Activated CD4-positive, alpha-beta T cell treated with anti-CD3 and anti-CD28 coated beads for 36 hours (primary cell): ENCODE measurements at regions not wholly inside any gene's neighbourhood (a gene's known extent, or its start where the extent isn't known, plus 50 kb on each side); places are given as distances from the start of the nearest gene placed in this dataset.

ENCODE experiments used
- ATAC-seq: fragments of 200-7000 bp; cut with Tn5 transposase; one replicate; pipeline ENCODE4 v1.10.0; 2021; ENCODE audit warnings: mild to moderate bottlenecking, moderate library complexity
- CTCF ChIA-PET: fragments of 350-600 bp; sonication (Branson Sonifier 250); formaldehyde crosslinking; loops from one replicate; lab custom pipeline; 2021; ENCODE audit warnings: antibody characterized with exemption; lab: Charles Lee
- POLR2A ChIA-PET: fragments of 350-600 bp; sonication (Branson Sonifier 250); formaldehyde crosslinking; loops from one replicate; lab custom pipeline; 2021; ENCODE audit warnings: antibody characterized with exemption, inconsistent platforms; lab: Charles Lee
- DNase-seq: peaks from one replicate; pipeline ENCODE4 v3.0.0-alpha.2; 2020
- H3K27ac Mint-ChIP-seq: one replicate; pipeline ENCODE4 v1.8.0; 2021; ENCODE audit warnings: mixed read lengths
- H3K27me3 Mint-ChIP-seq: one replicate; pipeline ENCODE4 v1.8.0; 2021; ENCODE audit warnings: mixed read lengths
- H3K36me3 Mint-ChIP-seq: one replicate; pipeline ENCODE4 v1.8.0; 2021; ENCODE audit warnings: low read depth, mixed read lengths
- H3K4me1 Mint-ChIP-seq: one replicate; pipeline ENCODE4 v1.8.0; 2021; ENCODE audit warnings: mixed read lengths
- H3K4me3 Mint-ChIP-seq: one replicate; pipeline ENCODE4 v1.8.0; 2021; ENCODE audit warnings: mild to moderate bottlenecking, moderate library complexity, mixed read lengths
- H3K9me3 Mint-ChIP-seq: one replicate; pipeline ENCODE4 v1.8.0; 2021; ENCODE audit warnings: low read depth, mixed read lengths
- intact Hi-C, 2 experiments: fragments of 100-400 bp; cut with DNase I in 1 of 2; cut with micrococcal nuclease in 1 of 2; formaldehyde crosslinking; loops; one replicate each; pipeline versions ENCODE4 v1.14.2 to v1.15.1; 2022 to 2024; cut with DNase I, micrococcal nuclease

DNA sequence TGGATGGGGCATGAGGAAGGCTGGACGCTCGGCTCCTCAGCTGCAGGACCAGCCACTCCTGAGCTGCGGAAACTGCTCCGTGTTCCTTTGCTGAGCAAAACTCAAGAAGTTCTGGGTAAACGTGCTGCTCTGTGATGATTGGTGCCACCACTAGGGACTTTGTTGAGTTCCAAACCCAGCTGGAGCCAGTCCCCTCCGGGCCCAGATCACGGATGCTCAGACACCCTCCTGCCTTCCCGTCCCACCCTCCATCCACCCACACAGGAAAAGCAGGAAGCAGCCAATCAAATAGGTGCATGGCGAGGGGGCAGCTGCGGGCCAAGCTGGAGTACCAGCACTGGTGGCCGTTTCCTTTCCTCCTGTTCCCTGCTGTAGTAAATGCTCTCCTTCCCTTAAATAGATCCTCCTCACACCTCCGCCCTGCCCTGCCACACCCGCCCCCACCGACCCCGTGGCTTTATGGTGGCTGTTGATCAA, 68.0 kb downstream of the ADRA2C start:
- no peak overlapping the region for H3K27ac Mint-ChIP-seq
- CTCF ChIA-PET = no interaction called here

DNA sequence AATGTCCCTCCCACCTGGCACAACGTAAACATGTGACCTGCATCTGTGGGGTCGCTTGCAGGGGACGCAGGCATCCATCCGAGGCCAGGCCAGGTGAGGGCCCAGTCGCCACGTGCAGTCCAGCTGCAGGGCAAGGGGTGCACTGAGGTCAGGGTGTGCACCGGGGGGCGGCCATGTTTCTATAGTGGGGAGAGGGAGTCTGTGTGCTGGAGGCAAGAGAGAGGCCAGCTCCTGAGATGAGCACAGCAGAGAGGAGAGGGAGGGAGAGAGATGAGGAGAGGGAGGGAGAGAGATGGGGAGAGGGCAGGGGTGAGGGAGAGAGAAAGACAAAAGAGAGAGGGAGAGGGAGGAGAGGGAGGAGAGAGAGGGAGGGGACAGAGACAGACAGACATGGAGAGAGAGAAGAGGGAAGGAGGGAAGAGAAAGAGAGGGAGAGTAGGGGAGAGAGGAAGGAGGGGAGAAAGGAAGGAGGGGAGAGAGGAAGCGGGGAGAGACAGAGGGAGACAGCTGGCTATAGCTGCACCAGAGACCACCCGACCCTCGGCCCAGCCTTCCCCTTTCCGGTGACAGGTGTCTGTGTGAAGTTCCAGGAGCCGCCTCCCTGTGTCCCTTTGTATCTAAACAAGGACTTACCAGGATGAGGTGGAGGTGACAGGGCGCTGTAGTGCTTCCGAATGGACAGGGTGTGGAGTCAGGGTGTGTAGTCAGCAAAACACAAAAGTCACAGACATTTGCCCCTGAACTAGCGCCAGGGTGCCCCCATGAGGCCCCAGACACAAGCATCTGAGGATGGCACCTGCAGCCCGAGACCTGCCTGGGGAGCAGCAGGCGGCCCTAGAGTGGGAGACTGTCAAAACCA, 68.7 kb downstream of the ADRA2C start:
- Mint-ChIP-seq H3K36me3 (no peaks in the 10 kb centered on the region), H3K27me3 (peaks cover 24% of the 10 kb centered on the region), H3K27ac (no peak overlapping the region), H3K4me3 (no peak overlapping the region), H3K4me1 (no peaks in the 10 kb centered on the region), H3K9me3 (no peaks in the 10 kb centered on the region)
- POLR2A ChIA-PET = no interaction called here
- intact Hi-C loops = no loop called here
- no peak for DNase-seq
- no peak for ATAC-seq
- CTCF ChIA-PET = no interaction called here

More for the DNA sequence above, 68.0 kb downstream of the ADRA2C start:
- no peak overlapping the region for H3K4me3 Mint-ChIP-seq
- no peaks in the 10 kb centered on the region for H3K36me3 Mint-ChIP-seq
- no peaks in the 10 kb centered on the region for H3K4me1 Mint-ChIP-seq
- ATAC-seq = no peak
- no peaks in the 10 kb centered on the region for H3K9me3 Mint-ChIP-seq
- intact Hi-C loops = no loop called here
- peaks cover 24% of the 10 kb centered on the region for H3K27me3 Mint-ChIP-seq
- POLR2A ChIA-PET = no interaction called here
- no peak for DNase-seq

DNA sequence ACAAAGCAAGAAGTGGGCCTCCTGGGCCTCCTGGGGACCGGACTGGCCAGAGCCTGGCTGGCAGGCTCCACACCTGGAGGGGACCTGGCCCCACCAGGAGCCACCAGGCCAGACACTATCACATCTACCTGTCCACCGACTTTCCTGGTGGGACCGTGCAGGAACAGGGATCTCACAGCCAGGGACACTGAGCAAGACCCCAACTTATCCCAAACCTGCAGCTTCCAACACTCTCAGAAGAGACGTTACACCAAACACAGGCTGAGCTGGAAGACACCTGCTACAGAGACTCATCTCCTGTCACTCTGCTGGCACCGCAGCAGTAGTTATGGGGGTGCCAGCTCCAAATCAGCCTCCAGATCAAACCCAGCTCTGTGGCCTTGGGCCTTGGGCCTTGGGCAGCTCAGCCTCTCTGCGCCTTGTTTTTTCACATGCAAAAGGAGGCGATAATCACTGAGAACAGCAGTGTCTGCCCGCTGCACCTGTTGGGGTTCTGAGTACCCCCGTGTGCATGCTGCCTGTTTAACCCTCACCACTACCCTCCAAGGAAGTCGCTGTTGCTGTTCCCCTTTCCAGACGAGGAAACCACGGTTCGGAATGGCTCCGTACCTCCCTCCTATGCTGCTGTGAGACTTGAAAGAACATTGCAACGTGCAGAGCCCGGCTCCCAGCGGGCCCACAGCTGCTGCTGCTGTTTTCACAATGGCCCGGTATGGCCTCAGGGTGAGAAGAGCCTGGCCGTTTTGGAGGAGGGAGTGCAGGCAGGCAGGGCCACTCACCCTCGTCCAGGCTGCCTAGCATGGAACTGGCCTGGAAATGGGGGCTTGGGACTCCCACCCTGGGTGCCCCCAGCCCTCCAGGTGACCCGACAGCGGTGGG, 69.6 kb downstream of the ADRA2C start:
- Mint-ChIP-seq H3K4me1 (no peaks in the 10 kb centered on the region), H3K27me3 (peaks cover 24% of the 10 kb centered on the region), H3K36me3 (no peaks in the 10 kb centered on the region), H3K9me3 (no peaks in the 10 kb centered on the region), H3K27ac (no peak overlapping the region), H3K4me3 (no peak overlapping the region)
- DNase-seq = no peak
- POLR2A ChIA-PET = no interaction called here
- intact Hi-C loops = no loop called here
- CTCF ChIA-PET = no interaction called here
- no peak for ATAC-seq

DNA sequence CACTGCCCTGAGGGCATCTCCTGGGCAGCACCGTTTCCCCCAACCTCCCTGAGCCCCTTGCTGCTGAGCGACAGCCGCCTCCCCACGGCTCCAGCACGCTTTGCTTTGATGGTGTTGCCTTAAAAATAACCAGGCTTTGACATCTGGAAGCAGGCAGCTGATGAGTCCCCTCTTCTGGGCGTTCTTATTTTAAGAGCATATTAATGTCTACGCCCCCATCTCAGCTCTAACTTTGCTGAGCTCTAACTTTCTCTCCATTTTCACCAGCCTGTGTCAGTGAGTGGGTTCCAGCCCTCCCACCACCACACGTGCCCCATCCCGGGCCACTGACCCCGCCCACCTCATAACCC, 70.2 kb downstream of the ADRA2C start:
- no peaks in the 10 kb centered on the region for H3K4me1 Mint-ChIP-seq
- H3K9me3 Mint-ChIP-seq = no peaks in the 10 kb centered on the region
- ChIA-PET CTCF (interaction anchor here (0.8 kb wide), 1 partner anchor 357 kb away, joined by 3 read pairs; no protein-coding TSS in a partner anchor), POLR2A (no interaction called here)
- intact Hi-C loops = no loop called here
- no peak overlapping the region for H3K4me3 Mint-ChIP-seq
- no peaks in the 10 kb centered on the region for H3K36me3 Mint-ChIP-seq
- ATAC-seq (no peak), DNase-seq (no peak)
- H3K27me3 Mint-ChIP-seq = peaks cover 24% of the 10 kb centered on the region
- no peak overlapping the region for H3K27ac Mint-ChIP-seq

DNA sequence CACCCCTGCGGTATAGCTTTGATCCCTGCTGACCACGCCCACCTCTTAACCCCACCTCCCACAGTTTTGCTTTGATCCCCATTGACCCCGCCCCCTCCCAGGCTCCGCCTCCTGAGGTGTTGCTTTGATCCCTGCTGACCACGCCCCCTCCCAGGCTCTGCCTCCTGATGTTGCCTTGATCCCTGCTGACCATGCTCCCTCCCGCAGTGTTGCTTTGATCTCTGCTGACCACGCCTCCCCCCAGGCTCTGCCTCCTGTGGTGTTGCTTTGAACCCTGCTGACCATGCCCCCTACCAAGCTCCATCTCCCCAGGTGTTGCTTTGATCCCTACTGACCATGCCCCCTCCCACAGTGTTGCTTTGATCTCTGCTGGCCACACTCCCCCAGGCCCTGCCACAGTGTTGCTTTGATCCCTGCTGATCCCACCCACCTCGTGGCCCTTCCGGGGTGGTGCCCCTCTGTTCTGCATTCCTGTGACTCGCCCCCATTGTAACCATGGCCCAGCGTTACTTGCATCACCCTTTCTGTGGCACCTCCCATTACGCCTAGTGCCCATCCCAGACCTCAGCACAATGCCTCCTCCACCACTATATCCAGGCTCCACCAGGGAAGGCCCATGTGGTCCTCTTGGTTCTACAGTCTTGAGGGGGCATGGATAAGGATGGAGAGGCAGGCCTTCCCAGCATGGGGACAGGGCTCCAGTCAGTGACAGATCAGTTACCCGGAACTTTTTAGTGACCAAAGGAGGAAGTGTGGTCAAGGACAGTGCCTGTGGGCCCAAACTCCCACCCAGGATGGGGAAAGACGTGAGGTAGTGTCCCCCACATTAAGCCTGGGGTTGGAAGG, 70.8 kb downstream of the ADRA2C start:
- Mint-ChIP-seq H3K4me3 (no peak overlapping the region), H3K36me3 (no peaks in the 10 kb centered on the region), H3K27me3 (peaks cover 24% of the 10 kb centered on the region), H3K27ac (no peak overlapping the region), H3K4me1 (no peaks in the 10 kb centered on the region), H3K9me3 (no peaks in the 10 kb centered on the region)
- intact Hi-C loops = no loop called here
- POLR2A ChIA-PET = no interaction called here
- DNase-seq = peak; percentile 46
- peak; percentile 23 for ATAC-seq
- CTCF ChIA-PET = interaction anchor here (0.8 kb wide), 1 partner anchor 357 kb away, joined by 3 read pairs; no protein-coding TSS in a partner anchor

DNA sequence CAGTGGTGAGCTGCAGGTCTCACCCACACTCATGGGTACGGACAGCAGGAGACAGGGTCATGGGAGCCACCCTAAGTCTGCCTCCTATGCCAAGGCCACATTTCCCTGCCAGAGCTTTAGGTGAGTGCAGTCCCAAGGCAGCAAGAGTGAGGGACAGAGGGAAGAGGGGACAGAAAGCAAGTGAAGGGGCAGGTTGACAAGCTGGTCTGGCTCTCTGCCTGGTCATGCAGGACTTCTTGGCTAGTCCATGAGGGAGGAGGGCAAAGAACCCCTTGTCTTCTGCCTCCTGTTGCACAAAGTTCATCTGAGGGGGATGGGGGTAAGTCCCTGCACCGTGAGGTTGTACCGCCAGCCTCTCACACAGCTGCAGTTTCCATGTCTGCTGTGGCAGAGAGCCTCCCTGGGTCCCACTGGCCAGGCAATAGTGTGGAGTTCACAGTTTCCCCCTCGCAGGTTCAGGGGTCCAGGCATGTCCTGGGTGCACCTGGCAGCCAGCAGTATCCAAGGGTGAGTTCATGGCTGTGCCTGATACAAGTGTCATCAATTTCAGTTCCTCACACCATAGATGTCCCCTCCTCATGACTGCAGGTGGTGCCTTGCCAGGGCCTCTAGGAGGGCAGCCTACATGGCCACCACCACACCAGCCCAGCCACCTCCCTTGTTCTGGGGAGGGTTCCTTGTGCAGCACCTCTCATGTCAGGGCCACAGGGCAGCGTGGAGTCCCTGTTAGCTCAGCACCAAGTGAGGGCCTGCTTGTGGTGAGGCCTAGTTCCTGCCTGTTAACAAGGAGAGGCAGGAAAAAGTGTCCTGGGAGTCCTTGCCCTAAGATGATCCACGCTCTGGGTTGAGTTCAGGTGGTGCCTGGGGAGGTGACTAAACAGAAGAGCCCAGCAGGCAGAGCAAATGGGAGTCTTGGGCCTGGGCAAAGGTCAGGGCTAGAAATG, 72.5 kb downstream of the ADRA2C start:
- ATAC-seq = no peak
- Mint-ChIP-seq H3K36me3 (no peaks in the 10 kb centered on the region), H3K27me3 (peaks cover 22% of the 10 kb centered on the region), H3K9me3 (no peaks in the 10 kb centered on the region), H3K4me3 (no peak overlapping the region), H3K27ac (no peak overlapping the region), H3K4me1 (no peaks in the 10 kb centered on the region)
- intact Hi-C loops = no loop called here
- no peak for DNase-seq
- POLR2A ChIA-PET = no interaction called here
- CTCF ChIA-PET = interaction anchor here (0.7 kb wide), 1 partner anchor 18 kb away, joined by 3 read pairs; no protein-coding TSS in a partner anchor

DNA sequence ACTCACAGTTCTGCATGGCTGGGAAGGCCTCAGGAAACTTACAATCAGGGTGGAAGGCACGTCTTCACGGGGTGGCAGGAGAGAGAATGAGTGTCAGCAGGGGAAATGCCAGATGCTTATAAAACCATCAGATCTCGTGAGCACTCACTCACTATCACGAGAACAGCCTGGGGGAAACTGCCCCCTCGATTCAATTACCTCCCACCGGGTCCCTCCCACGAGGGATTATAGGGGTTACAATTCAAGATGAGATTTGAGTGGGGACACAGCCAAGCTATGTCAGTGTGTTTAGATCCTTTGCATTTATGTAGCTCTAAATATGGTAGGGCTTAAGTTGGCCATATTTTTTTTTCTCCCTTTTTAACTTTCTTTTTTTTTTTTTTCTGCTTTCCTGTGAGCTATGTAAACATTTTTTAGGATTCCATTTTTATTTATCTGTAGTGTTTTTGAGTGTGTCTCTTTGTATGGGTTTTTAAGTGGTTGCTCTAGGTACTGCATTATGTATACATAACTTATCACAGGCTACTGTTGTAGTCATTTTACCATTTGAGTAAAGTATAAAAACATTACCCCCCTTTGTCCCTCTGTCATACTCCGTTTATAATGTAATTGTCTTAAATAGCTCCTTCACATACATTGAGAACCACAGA, 79.0 kb downstream of the ADRA2C start:
- CTCF ChIA-PET = no interaction called here
- H3K9me3 Mint-ChIP-seq = peaks cover 3% of the 10 kb centered on the region
- intact Hi-C loops = no loop called here
- ATAC-seq = no peak
- H3K27me3 Mint-ChIP-seq = peaks cover 5% of the 10 kb centered on the region
- no peaks in the 10 kb centered on the region for H3K36me3 Mint-ChIP-seq
- DNase-seq = no peak
- no peak overlapping the region for H3K4me3 Mint-ChIP-seq
- no peak overlapping the region for H3K27ac Mint-ChIP-seq
- POLR2A ChIA-PET = no interaction called here
- H3K4me1 Mint-ChIP-seq = no peaks in the 10 kb centered on the region

DNA sequence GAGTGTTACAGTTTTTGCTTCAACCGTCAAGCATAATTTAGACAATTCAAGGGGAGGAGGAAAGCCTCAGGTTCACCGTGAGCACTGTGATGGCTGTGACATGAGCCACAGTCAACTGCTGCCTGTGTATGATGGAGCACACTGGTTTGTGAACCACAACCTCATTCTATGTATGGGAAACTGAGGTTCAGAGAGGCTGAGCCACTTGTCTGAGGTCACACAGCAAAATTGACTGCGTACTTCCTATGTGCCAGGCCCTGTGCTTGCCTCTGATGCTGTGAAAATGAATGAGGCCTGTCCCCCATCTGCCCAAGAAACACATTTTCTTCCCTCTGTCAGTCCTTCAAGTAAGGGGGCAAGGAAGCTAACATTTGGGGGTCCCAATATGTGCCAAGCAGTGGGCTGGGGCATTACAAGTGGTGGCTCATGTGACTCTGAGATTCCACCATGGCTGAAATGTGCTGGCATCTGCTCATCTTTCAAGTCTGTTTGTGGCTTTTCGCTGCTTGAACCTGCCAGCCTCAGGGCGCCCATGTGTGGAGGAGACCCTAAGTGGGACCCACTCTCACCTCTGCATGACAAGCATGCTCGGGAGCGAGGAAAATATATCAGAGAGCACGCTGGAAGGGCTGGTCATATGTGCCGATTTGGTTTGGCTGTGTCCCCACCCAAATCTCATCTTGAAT, 79.7 kb downstream of the ADRA2C start:
- ATAC-seq (no peak), DNase-seq (no peak)
- Mint-ChIP-seq H3K4me1 (no peaks in the 10 kb centered on the region), H3K4me3 (no peak overlapping the region), H3K27me3 (peaks cover 5% of the 10 kb centered on the region), H3K9me3 (peaks cover 8% of the 10 kb centered on the region), H3K36me3 (no peaks in the 10 kb centered on the region), H3K27ac (no peak overlapping the region)
- intact Hi-C loops = no loop called here
- ChIA-PET POLR2A (no interaction called here), CTCF (no interaction called here)

DNA sequence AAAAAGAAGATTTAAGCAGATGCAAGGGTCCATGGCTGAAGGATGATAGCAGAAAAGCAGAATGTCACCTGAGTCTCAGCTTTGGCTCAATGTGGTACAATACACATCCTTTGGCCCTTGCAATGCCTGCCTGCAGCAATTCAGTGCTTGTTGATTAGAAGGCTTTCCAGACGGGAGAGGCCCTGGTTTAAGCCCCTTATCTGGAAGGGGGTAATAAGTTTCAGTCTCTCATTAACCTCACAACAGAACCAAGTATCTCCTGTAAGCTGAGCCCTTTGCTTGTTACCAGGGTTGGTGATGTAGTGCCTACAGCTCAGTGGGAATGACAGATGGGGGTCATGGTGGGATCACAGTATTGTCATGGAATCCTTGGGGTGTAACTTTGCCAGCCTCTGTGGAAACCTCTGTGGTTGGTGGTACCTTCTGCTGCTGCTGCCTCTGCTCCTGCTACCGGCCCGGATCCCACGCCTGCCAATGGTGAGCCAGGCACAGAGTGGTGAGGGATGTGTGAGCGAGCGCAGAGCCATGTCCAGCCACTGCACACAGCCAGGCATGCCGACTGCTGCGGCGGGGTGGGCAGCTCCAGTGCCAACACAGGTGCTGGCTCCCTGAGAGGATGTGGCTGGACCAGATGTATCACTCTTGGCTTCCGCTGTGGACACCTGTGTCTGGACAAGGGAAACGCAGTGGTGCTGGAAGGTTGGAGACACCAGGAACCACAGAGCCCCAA, 81.2 kb downstream of the ADRA2C start:
- intact Hi-C loops = no loop called here
- Mint-ChIP-seq H3K4me1 (no peaks in the 10 kb centered on the region), H3K4me3 (no peak overlapping the region), H3K27me3 (peaks cover 5% of the 10 kb centered on the region), H3K9me3 (peaks cover 8% of the 10 kb centered on the region), H3K36me3 (no peaks in the 10 kb centered on the region), H3K27ac (no peak overlapping the region)
- ChIA-PET POLR2A (no interaction called here), CTCF (interaction anchor here (0.6 kb wide), 1 partner anchor 898 kb away, joined by 3 read pairs; no protein-coding TSS in a partner anchor)
- no peak for DNase-seq
- ATAC-seq = no peak
